Brain microvascular endothelial cell (primary cell): ENCODE measurements at regions not wholly inside any gene's neighbourhood (a gene's known extent, or its start where the extent isn't known, plus 50 kb on each side); places are given as distances from the start of the nearest gene placed in this dataset.
"Not testable (repeated sequence)": the region's sequence is repeated elsewhere in the genome, so short reads cannot be mapped to it uniquely, and the experiment has no call there.

Source experiments
- DNase-seq: peaks from one replicate; pipeline ENCODE4 v3.0.0-alpha.2; 2020
- H3K27ac ChIP-seq: fragments of 250-450 bp; sonication (Bioruptor Pico); 2 replicates; pipeline ENCODE4 v1.5.1; 2020; ENCODE audit warnings: mild to moderate bottlenecking, moderate library complexity
- H3K27me3 ChIP-seq: fragments of 250-450 bp; sonication (Bioruptor Pico); replicated peaks from 2 replicates; pipeline ENCODE4 v1.5.1; 2020; ENCODE audit warnings: mild to moderate bottlenecking
- H3K36me3 ChIP-seq: fragments of 250-450 bp; sonication (Bioruptor Pico); replicated peaks from 2 replicates; pipeline ENCODE4 v1.5.1; 2020; ENCODE audit warnings: mild to moderate bottlenecking
- H3K4me3 ChIP-seq: 2 replicates; pipeline ENCODE4 v1.5.1; 2011; ENCODE audit warnings: low read depth, mild to moderate bottlenecking, control low read depth, low read length, moderate library complexity
- in situ Hi-C: cut with HindIII; loops from 2 replicates; pipeline ENCODE4 v1.10.0; 2017; ENCODE audit warnings: low sequenced_read_pairs, low pct_ligation_motif_present
- TF ChIP-seq, protein P1 (sequence below): IDR thresholded peaks from 2 replicates; pipeline ENCODE4 v1.5.1; 2011; ENCODE audit warnings: low read depth, mild to moderate bottlenecking, moderate library complexity, low read length, control low read depth, inconsistent platforms; ENCODE audit errors: missing control alignments

DNA sequence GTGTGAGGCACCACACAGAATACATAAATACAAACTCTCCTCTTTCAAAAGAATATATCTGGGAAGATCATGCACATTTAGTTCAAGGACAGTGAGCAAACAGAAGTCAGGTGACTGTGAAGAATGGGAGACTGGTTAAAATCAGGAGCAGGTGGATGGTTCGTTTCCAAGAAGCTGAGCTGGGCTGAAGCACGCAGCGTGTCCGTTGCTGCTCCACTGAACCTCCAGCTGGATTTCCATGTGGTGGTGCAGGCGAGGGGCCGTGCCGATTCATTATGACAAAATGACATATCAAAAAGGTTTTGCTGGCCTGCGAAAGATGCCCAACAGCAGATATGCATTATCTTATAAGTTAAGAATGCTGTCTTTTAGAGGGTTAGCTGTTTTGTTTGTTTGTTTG lies 66.0 kb downstream of the OLIG1 start:
- no peaks in the 10 kb centered on the region for H3K27me3 ChIP-seq
- no peak overlapping the region for H3K4me3 ChIP-seq
- in situ Hi-C loops, result no loop called here
- TF ChIP-seq, protein P1, sequence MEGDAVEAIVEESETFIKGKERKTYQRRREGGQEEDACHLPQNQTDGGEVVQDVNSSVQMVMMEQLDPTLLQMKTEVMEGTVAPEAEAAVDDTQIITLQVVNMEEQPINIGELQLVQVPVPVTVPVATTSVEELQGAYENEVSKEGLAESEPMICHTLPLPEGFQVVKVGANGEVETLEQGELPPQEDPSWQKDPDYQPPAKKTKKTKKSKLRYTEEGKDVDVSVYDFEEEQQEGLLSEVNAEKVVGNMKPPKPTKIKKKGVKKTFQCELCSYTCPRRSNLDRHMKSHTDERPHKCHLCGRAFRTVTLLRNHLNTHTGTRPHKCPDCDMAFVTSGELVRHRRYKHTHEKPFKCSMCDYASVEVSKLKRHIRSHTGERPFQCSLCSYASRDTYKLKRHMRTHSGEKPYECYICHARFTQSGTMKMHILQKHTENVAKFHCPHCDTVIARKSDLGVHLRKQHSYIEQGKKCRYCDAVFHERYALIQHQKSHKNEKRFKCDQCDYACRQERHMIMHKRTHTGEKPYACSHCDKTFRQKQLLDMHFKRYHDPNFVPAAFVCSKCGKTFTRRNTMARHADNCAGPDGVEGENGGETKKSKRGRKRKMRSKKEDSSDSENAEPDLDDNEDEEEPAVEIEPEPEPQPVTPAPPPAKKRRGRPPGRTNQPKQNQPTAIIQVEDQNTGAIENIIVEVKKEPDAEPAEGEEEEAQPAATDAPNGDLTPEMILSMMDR, result no peak
- no peak for DNase-seq
- no peak overlapping the region for H3K27ac ChIP-seq
- no peaks in the 10 kb centered on the region for H3K36me3 ChIP-seq

DNA sequence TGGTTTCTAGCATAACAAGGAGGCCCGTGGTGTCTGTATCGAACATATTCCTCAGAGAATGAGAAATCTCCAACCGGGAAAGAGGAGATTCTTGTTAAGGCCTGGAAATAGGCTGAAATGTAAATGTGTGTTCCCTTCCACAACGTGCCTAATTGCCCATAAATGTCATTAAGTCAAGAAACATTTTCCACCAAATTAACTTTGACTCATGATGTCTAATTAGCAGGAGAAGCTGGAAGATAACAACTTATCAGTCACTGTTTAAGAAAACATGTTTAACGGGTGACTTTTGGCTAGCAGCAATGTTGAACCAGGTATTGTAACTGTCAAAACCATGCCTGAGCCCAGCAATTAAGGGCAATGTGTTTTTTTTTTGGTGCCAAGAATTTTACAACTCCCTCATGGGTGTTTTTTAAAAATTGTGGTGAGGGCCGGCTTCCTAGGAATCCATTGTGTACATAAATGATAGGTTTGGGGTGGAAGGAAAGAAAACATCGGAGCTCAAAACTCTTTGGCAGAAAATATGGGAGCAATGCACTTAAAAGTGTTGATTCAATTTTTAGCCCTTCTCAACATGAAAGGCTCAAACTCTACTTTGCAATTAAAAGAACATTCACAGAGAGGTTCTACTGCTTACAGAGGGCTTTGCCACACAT lies 67.0 kb downstream of the OLIG1 start:
- H3K36me3 ChIP-seq, result no peaks in the 10 kb centered on the region
- H3K27ac ChIP-seq, result no peak overlapping the region
- DNase-seq, result no peak
- no peak overlapping the region for H3K4me3 ChIP-seq
- TF ChIP-seq, protein P1, result no peak
- H3K27me3 ChIP-seq, result no peaks in the 10 kb centered on the region
- in situ Hi-C loops, result no loop called here

DNA sequence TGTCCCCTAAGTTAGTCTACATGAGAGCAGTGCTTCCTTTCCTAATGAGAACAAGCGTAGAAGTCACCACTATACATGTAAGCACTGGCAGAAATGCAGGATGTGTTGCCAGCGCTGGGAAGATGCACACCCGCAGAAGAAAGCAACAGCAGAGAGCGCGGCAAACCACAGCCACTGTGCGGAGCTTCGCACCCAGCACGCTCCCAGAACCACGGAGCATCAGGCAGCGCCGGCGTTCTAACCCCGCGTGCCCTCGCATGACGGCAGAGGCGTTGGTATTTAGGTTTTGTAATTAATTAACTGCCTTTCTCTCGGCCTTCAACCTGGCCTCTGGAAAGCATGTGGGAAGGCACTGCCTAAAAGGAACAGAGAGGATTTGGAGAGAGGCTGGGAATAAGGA lies 69.1 kb downstream of the OLIG1 start:
- DNase-seq, result no peak
- TF ChIP-seq, protein P1, result no peak
- H3K36me3 ChIP-seq, result no peaks in the 10 kb centered on the region
- H3K27me3 ChIP-seq, result no peaks in the 10 kb centered on the region
- H3K4me3 ChIP-seq, result no peak overlapping the region
- H3K27ac ChIP-seq, result no peak overlapping the region
- in situ Hi-C loops, result no loop called here

DNA sequence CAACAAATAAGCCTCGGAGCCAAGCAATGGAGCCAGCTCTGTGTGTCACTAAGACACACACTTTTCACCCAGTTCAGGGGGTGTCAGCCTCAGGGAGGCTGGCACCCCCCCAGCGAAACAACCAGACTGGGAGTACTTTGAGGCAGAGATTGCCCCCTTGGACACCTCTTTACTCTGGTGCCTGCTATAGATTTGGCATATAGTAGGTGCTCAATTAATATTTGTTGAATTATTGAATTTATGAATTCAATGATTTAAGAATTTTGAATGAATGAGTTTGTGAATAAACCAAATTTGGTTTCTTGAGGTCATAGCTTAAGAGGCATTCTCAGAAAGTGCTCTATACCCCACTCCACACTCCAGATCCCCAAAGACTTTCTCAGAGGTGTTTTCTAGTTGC lies 70.3 kb downstream of the OLIG1 start:
- DNase-seq, result no peak
- Histone ChIP-seq H3K36me3 (no peaks in the 10 kb centered on the region), H3K27me3 (no peaks in the 10 kb centered on the region), H3K27ac (no peak overlapping the region), H3K4me3 (no peak overlapping the region)
- in situ Hi-C loops, result no loop called here
- TF ChIP-seq, protein P1, result no peak

DNA sequence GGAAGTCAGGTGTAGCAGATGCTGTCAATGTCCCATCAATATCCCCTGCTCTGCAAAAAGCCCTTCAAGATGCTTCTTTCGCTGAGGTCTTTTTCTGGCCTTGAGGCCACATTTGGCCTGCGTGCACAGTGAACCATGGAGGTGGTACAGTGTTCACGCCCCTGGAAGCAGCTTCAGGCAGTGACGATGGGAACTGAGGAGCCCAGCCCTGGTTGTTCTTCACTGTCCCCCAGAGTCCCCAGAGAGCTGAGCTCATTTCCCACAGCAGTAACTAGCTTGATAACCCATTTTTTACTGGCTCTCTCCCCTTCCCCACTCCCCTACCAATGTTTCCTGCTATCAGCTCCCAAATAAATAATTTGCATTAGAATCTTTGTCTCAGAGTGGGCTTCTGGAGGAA lies 76.5 kb downstream of the OLIG1 start:
- peaks cover 14% of the 10 kb centered on the region for H3K27me3 ChIP-seq
- H3K36me3 ChIP-seq, result no peaks in the 10 kb centered on the region
- no peak overlapping the region for H3K27ac ChIP-seq
- TF ChIP-seq, protein P1, result no peak
- no peak overlapping the region for H3K4me3 ChIP-seq
- in situ Hi-C loops, result no loop called here
- DNase-seq, result no peak

DNA sequence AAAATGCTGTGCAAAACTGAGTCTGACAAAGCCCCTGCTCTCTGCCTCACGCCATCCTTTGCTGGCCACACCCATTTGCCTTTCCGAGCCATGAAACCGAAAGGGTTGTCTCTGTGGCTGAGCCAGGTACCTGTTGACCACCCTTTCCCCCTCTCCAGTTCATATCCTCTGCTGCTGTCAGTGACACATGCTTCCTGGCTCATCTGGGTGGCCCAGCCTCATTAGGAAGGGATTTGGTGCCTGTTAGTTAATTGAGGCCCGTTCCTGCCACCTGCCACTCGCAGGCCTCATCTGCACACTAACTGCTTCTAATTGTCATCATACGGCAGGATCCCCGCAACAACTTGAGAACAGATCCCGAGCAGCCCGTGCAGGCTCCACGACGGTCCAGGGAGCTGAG lies 79.2 kb downstream of the OLIG1 start:
- Histone ChIP-seq H3K36me3 (no peaks in the 10 kb centered on the region), H3K27ac (no peak overlapping the region), H3K27me3 (peaks cover 21% of the 10 kb centered on the region), H3K4me3 (no peak overlapping the region)
- DNase-seq, result no peak
- in situ Hi-C loops, result no loop called here
- TF ChIP-seq, protein P1, result no peak

DNA sequence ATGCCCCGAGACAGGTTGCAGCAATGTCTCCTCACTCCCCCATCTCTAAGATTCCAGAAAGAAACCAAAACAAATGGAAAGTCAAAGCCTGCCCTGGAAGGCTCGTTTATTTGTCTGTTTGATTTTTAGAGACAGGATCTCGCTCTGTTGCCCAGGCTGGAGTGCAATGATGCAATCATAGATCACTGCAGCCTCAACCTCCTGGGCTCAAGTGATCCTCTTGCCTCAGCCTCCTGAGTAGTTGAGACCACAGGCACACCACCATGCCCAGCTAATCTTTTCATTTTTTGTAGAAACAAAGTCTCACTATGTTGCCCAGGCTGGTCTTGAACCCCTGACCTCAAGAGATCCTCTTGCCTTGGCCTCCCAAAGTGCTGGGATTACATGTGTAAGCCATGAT lies 78.8 kb upstream of the IFNAR2 start:
- H3K4me3 ChIP-seq, H3K36me3 ChIP-seq, DNase-seq, H3K27ac ChIP-seq, in situ Hi-C loops: not testable (repeated sequence)
- peaks cover 21% of the 10 kb centered on the region for H3K27me3 ChIP-seq
